ENCODE measurements at regions not wholly inside any gene's neighbourhood (a gene's known extent, or its start where the extent isn't known, plus 50 kb on each side); places are given as distances from the start of the nearest gene placed in this dataset.

- TF ChIP-seq EZH2 (IDR thresholded peaks at IDR 0.05; ENCODE audit: insufficient read depth, low read length) (no peak), CTCF (IDR thresholded peaks at IDR 0.05; ENCODE audit: insufficient read depth, low read depth, low read length) (no peak)
Measured at GRCh38 chr7:65477326-65477725, 103.7 kb downstream of the ZNF92 start.
